AG09319 (cell line): ENCODE measurements at regions not wholly inside any gene's neighbourhood (a gene's known extent, or its start where the extent isn't known, plus 50 kb on each side); places are given as distances from the start of the nearest gene placed in this dataset.

Source experiments
- DNase-seq: peaks from one replicate; pipeline ENCODE4 v3.0.0-alpha.2; 2010; ENCODE audit warnings: low read depth; ENCODE audit errors: extremely low read depth
- CTCF ChIP-seq: IDR thresholded peaks from 2 replicates; pipeline ENCODE4 v1.5.1; 2011; ENCODE audit warnings: low read depth, mild to moderate bottlenecking, inconsistent platforms, low read length, moderate library complexity

GRCh38 chr9:107112707-107113243 lies 170.3 kb upstream of the RAD23B start:
- no peak for TF ChIP-seq CTCF
- no peak for DNase-seq

GRCh38 chr9:107118863-107119624 lies 164.0 kb upstream of the RAD23B start:
- no peak for TF ChIP-seq CTCF

GRCh38 chr9:107119735-107120134 lies 163.3 kb upstream of the RAD23B start:
- no peak for DNase-seq
- TF ChIP-seq CTCF = no peak

More at GRCh38 chr9:107118863-107119624, 164.0 kb upstream of the RAD23B start:
- no peak for DNase-seq

- no peak for DNase-seq
- no peak for TF ChIP-seq CTCF
Observed at GRCh38 chr9:107123389-107123788, 159.7 kb upstream of the RAD23B start.

GRCh38 chr9:107127608-107128007 lies 155.5 kb upstream of the RAD23B start:
- no peak for DNase-seq
- TF ChIP-seq CTCF = no peak

GRCh38 chr9:107131108-107131799 lies 151.8 kb upstream of the RAD23B start:
- no peak for TF ChIP-seq CTCF
- DNase-seq = no peak

- no peak for TF ChIP-seq CTCF
- DNase-seq = no peak
Observed at GRCh38 chr9:107136296-107136695, 146.8 kb upstream of the RAD23B start.
